Upper lobe of left lung (tissue), 4 donors: ENCODE measurements at regions not wholly inside any gene's neighbourhood (a gene's known extent, or its start where the extent isn't known, plus 50 kb on each side); places are given as distances from the start of the nearest gene placed in this dataset.

Experiments
- POLR2A ChIP-seq, 4 donors: fragments of 450-650 bp; IDR thresholded peaks; one replicate each; pipeline ENCODE4 v1.5.1; 2016 to 2017; ENCODE audit warnings: antibody characterized with exemption in 4 of 4, mild to moderate bottlenecking in 2 of 4
- POLR2AphosphoS5 ChIP-seq, 2 donors: sonication (generic); formaldehyde crosslinking; IDR thresholded peaks; one replicate each; pipeline ENCODE4 v1.5.1; 2017; ENCODE audit warnings: antibody characterized with exemption in 2 of 2

GRCh38 chr12:107526555-107527180 lies 158.9 kb upstream of the PWP1 start:
- no peak for TF ChIP-seq POLR2A (IDR thresholded peaks at IDR 0.05)
- no peak for TF ChIP-seq POLR2AphosphoS5 (IDR thresholded peaks at IDR 0.05)
